A549 (cell line): ENCODE measurements at regions not wholly inside any gene's neighbourhood (a gene's known extent, or its start where the extent isn't known, plus 50 kb on each side); places are given as distances from the start of the nearest gene placed in this dataset.

Experiments used
- CTCF ChIP-seq: fragments of >200 bp; sonication (Bioruptor Twin); formaldehyde crosslinking; IDR thresholded peaks from 3 replicates; pipeline ENCODE4 v1.5.1; 2016
- E2F6 ChIP-seq: IDR thresholded peaks from 2 replicates; pipeline ENCODE4 v1.6.1; 2012; ENCODE audit warnings: low read depth, borderline replicate concordance
- JUN ChIP-seq, 2 experiments: fragments of >200 bp; sonication (Bioruptor Twin); formaldehyde crosslinking; IDR thresholded peaks; 2 replicates in 1 of 2; 3 replicates in 1 of 2; pipeline ENCODE4 v1.6.1; 2016 to 2017
- MAFK ChIP-seq: fragments of 450-650 bp; IDR thresholded peaks from 2 replicates; pipeline ENCODE4 v1.6.1; 2014; ENCODE audit not compliant: partially characterized antibody
- MAZ ChIP-seq: fragments of 150-350 bp; IDR thresholded peaks from 2 replicates; pipeline ENCODE4 v1.6.1; 2014; ENCODE audit warnings: antibody characterized with exemption, low read depth, low read length, borderline replicate concordance
- PBX3 ChIP-seq: IDR thresholded peaks from 2 replicates; pipeline ENCODE4 v1.6.1; 2012
- POLR2A ChIP-seq: IDR thresholded peaks from 2 replicates; pipeline ENCODE4 v1.6.1; 2012; ENCODE audit warnings: mild to moderate bottlenecking, low read length
- RAD21 ChIP-seq, 2 experiments: fragments of >200 bp in 1 of 2; sonication (Bioruptor Twin) in 1 of 2; formaldehyde crosslinking in 1 of 2; IDR thresholded peaks in 1 of 2; conservative IDR thresholded peaks in 1 of 2; 2 replicates in 1 of 2; 3 replicates in 1 of 2; pipeline ENCODE4 v1.6.1; 2012 to 2018; ENCODE audit warnings: inconsistent platforms in 1 of 2
- ZNF302 ChIP-seq: fragments of 250-450 bp; sonication (Bioruptor Pico); IDR thresholded peaks from 2 replicates; pipeline ENCODE4 v1.9.0; 2021; ENCODE audit warnings: inconsistent platforms, mild to moderate bottlenecking, moderate library complexity
- ZSCAN20 ChIP-seq: fragments of 250-450 bp; sonication (Bioruptor Pico); IDR thresholded peaks from 2 replicates; pipeline ENCODE4 v1.8.0; 2022; ENCODE audit warnings: mild to moderate bottlenecking, moderate library complexity

- TF ChIP-seq E2F6 (no peak), RAD21 (conservative IDR thresholded peaks at IDR 0.05 in 1 of 2, IDR thresholded peaks at IDR 0.05 in 1 of 2) (no peak), CTCF (no peak), POLR2A (no peak), ZSCAN20 (CRISPR knock-in tag) (no peak), MAFK (no peak), MAZ (no peak), JUN (IDR thresholded peaks at IDR 0.05) (no peak), PBX3 (no peak), ZNF302 (no peak)
These were observed 783.2 kb downstream of the RPA4 start for GRCh38 chrX:97666890-97667289.
